ENCODE measurements at regions not wholly inside any gene's neighbourhood (a gene's known extent, or its start where the extent isn't known, plus 50 kb on each side); places are given as distances from the start of the nearest gene placed in this dataset.

GRCh38 chr1:221823149-221823548, 81.3 kb upstream of the DUSP10 start:
- TF ChIP-seq CTCF (IDR thresholded peaks at IDR 0.05), result no peak
- no peak for TF ChIP-seq RFX5 (IDR thresholded peaks at IDR 0.05; ENCODE audit: low read length)
- TF ChIP-seq ZBTB33 (IDR thresholded peaks at IDR 0.05; ENCODE audit: borderline replicate concordance, low read depth), result no peak
- TF ChIP-seq EZH2phosphoT487 (IDR thresholded peaks at IDR 0.05; ENCODE audit: borderline replicate concordance, low read depth), result no peak
- TF ChIP-seq YY1 (IDR thresholded peaks at IDR 0.05; ENCODE audit: low read depth), result no peak
- no peak for TF ChIP-seq GABPA (IDR thresholded peaks at IDR 0.05; ENCODE audit: low read depth)
- TF ChIP-seq FOXM1 (IDR thresholded peaks at IDR 0.05; ENCODE audit: low read depth), result no peak
- no peak for TF ChIP-seq MAX (IDR thresholded peaks at IDR 0.05; ENCODE audit: low read depth)
